Dedifferentiated amniotic fluid mesenchymal stem cell (primary cell): ENCODE measurements at regions not wholly inside any gene's neighbourhood (a gene's known extent, or its start where the extent isn't known, plus 50 kb on each side); places are given as distances from the start of the nearest gene placed in this dataset.
"Not testable (repeated sequence)": the region's sequence is repeated elsewhere in the genome, so short reads cannot be mapped to it uniquely, and the experiment has no call there.

Experiments
- DNase-seq: peaks from one replicate; pipeline ENCODE4 v3.0.0-alpha.2; 2016; ENCODE audit errors: extremely low spot score

DNA sequence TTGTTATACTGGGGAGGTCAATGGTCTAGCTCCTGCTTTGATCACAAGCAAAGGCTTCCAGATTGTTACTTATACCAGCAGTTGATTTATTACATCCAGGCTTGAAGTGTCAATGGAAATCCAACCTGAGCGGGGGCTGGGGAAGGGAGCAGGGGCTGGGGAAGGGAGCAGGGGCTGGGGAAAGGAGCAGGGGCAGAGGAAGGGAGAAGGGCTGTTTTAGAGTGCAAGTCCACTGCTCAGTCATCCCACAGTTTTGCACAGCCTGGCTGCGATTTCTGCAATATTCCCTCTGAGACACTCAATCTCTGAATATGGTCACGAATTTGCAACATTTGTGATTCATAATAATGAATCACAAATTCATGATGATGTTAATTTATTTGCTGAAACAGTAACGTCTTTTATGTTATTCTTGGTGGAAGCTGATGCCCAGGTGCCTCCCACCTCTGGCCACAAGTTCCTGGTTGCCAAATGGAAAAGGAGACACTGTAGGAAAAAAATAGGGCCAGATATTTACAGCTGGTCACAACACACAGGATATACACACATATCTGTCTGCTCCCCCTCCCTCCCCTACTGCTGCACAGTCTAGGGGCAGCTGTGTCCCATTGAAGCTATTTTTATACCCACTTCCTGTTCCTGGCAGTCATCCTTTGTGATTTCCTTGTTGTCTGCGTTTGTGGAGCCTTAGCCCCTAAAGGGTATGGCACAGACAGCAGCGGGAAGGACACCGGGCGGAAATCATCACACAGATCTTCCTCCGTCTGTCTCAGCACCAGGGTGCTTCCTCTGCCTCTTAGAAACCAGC, 325.1 kb downstream of the GADD45G start:
- DNase-seq: no peak

DNA sequence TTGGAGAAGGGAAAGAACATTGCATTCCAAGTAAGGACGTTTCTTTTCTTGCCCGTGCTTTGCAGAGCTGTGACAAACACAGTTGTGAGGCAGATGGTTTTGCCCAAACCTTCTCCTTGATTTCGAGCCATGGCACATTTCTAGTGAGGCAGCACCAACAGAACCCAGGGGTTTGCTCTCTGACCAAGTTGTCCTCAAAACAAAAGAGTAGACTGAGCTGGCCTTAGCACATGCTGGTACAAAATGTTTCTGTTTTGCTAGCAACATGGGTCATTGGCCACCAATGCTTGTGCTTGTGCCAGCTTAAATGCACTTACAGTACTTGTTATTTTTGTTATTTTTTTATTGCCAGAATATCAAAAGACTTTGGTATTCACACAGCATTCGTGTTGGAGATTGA, 328.8 kb downstream of the GADD45G start:
- DNase-seq: no peak

DNA sequence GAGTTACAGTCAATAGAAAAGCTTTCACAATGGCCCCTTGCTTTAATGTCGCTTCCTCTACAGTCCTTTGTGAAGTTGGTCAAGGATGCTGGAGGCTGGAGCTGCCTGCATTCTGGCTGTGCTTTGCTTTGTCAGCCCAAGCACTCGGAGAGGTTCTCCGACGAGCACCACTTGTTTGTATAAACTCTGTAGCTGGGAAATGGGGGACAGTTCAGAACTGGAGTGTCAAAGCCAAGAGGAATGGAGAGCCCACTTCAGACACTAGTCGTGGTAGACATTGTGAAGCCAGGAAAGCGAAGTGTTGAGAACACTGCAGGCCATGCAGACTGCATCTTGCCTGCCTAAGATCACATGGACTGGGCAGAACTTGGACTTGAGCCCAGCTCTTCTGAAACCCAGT, 330.3 kb downstream of the GADD45G start:
- DNase-seq: no peak

DNA sequence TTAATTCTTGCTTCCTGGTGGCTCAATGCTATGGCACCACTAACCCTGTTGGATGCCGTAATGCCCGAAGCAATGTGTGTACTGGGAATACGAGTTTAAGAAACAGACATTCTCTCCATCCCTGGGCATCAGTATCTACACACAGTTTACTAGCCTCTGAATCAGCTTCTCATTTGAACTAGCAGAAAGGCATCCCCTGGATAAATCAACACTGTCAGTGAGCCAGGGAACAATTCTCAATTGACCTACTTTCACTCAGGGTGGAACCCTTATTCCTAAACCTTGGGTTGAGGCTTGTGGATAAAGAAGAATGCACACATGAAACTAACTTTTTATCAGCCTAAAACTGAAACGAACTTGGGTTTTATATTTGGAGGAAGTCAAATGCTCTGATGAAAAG, 331.0 kb downstream of the GADD45G start:
- DNase-seq: no peak

DNA sequence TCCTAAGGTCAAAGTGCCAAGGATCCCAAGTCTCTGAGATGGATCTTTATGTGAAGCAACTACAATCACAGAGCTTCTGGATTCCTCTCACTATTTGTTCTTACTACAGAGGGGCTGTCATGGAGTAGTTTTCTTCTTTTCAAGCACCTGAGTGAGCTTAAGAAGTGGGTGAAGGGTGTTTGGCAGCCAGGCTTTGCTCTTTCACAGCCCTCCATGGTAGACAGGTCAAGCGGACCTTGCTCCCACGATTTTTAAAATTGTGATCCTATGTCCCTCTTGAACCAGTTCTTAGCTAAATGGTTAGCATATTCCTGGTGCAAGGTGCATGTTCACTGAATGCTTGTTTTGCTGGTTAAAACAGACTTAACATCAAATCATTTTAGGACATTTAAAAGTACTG, 332.2 kb downstream of the GADD45G start:
- no peak for DNase-seq

DNA sequence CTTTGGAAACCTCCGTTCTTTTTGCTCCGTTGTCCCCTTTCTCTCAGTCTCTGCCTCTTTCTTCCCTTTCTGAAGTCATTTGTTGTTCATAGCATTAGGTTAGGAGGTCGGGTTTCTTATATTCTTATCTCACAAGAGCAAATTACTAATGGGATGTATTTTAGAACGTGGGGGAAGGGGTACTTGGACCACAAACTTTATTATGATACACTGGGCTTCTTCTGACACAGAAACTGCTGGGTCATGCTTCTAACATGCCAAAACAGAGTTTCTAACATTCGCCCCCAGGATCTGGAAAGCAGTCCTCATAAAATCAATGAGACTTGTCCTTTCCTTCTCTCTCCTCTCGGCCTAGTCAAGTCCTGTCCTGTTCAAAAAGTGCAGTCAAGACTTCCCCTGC, 334.4 kb downstream of the GADD45G start:
- DNase-seq: no peak

DNA sequence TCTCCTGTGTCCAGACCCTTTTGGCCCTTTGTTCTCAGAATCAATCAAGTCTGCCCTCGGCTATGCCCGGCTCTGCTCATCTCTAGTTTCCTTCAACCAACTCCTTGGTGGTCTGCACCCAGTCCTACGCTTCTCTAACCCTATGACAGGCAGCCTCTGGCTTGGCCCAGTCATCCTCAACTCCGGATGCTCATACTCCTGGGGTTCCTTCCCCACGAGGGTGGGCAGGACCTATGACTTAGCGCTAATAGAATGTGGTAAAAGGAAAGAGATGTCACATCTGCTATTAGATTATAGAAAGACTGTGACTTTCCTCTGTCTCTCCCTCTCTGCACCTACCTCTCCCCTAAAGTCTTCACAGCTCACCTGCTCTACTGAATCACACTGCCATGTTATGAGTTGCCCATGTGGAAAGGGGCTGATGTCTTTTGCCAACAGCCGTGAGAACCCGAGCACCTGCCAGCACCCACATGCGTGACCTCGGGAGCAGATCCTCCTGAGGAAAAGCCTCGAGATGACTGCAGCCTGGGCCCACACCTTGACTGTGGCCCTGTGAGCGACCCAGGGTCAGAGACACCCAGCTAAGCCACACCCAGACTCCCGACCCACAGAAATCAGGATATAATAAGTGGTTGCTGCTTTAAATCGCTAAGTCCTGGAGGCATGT, 334.9 kb downstream of the GADD45G start:
- no peak for DNase-seq

DNA sequence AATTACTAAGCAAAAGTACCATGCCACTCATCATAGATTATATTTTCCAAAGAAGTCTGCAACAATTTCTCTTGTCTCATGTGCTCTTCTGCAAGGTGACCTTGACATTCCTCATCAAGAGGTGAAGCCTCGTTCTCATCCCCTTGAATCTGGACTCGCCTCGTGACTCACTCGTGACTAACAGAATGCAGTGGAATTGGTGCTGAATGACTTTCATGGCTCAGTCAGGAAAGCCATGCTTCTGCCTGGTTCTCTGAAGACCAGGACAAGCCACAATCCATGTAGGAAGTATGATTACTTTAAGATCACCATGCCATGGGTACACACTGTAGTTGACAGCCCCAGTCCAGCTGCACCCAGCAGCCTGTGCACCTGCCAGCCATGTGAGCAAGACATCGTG, 335.8 kb downstream of the GADD45G start:
- no peak for DNase-seq

DNA sequence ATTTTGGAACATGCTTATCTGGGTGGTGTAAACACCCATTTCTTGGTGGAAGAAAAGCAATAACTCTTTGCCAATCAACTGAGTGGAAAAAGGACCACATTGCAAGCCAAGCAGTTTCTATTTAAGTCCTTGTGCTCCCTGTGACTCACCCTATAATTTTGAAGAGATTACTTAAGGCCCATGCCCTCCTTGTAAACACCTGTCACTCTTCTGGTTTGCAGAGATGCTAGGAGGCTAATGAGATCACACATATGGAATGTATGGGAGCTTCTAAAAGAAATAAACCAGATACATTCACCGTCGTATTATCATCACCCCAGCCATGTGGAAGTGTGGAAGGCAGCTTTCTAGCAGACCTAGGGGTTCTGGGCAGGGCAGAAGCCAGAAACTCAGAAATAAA, 337.1 kb downstream of the GADD45G start:
- DNase-seq: no peak

DNA sequence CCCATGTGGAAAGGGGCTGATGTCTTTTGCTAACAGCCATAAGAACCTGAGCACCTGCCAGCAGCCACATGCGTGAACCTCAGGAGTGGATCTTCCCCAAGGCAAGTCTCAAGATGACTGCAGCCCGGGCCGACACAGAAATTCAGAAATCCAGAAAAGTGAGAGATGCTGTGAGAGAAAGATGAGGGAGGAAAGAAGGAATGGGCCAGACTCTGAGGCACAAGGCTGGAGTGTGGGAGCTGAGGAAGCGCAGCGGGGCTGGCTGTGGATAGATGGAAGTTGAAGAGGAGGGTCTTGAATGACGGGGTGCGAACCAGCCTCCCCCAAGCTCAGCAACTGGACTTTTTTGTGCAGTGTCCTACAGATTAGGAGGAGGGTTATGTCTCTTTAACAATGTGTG, 337.8 kb downstream of the GADD45G start:
- DNase-seq: no peak

DNA sequence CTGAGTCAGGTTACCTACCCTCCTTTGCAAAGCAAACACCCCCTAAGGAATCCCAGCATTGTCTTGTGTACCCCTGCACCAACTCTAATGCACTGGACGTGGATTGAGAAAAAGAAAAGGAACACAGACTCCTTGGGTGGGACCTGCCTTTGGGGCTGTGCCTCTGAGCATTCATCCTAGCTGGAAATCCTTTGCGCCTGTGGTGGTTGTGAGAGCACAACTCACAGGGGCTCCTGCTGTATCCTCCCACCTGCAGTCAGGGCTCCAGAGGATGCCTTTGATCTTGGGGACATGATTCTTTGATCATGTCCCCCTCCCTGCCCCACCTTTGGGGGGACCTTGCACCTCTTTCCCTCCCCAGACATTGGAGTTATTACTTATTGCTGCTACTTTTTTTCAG, 338.5 kb downstream of the GADD45G start:
- no peak for DNase-seq

DNA sequence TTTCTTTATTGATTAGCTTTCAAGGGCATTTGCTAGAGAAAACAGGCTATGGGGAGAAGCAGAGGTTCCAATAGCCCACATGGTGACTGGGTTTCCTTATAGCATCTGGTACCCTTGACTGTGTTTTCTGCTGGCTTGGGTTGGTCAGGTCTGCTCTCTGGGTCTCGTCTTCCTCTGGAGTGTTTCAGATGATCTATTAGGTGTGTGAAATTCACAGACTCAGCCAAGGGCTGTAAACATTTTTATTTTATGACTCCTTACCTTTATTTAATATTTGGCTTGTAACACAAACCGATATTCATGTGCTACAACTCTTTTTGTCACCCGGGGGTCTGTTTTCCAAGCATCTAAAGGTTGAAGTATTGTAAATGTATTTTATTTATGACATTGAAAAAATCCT, 338.9 kb downstream of the GADD45G start:
- DNase-seq: no peak

DNA sequence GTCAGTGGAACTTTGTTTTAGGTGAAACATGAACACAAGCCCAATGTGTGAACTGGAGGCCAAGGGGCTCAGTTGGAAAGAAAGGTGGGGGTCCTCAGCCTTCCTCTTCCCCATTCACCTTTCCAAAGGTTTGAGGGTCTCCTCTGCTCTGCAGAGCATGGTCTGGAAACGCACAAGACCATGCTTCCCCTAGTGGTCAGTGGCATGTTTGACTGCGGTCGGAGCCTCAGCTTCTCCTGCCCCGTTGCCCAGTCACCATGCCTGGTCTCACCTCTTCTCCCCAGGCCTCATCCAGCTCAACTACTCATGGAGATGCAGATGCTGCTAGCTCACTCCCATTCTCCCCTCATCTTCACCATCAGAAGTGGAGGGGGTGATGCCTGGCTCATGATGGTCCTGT, 340.3 kb downstream of the GADD45G start:
- no peak for DNase-seq

DNA sequence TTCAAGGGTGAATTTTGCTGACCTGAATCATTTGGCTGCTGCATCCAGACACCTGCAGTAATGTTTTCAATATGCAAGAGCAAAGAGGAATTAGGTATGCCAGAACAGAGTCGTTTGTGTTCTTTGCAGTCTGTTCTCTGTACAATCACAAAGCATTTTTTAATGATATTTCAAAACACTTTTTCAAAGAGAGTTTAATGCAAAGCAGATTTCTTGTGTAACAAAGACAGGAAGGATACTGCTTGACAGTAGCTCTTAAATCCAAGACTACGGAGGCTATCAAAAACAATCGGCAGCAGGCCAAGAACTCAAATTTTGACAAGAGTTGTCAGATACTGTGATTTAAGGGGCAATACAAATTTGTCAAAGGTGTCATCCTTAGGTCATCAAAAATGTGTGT, 341.9 kb downstream of the GADD45G start:
- DNase-seq: no peak

DNA sequence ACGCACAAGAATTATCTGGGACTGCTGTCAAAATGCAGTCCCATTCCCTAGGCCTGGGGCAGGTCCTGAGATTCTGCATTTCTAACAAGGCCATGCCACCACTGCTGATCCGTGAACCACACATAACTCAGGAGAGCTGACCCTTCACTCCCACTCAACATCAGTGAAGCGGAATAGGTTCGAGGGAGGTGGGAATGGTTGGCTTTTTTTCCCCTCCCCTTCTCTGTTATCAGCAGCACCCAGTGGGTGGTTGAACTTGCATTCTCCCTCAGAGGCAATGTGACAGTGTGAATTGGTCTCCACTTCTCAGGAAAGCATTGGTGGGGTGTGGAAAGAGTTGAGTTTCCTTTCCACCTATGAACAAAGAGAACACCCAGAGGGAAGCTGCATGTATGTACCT, 344.3 kb downstream of the GADD45G start:
- no peak for DNase-seq

DNA sequence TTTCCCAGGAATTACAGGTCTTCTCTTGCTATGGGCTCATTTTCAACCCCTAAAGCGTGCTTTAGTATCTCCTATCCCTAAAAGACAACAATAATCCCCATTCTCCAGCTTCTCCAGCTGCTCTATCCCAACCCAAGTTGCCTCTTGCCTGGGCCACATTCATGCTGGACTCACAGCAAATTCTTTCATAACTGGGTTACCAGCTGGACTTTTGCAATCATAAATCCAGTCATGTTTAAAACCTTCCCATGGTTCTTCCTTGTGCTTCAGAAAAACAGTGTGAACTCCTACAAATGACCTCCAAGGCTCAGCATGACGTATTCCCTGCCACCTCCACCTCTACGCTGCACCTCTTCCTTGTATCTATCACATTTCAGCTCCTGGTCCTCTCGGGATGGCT, 346.9 kb downstream of the GADD45G start:
- DNase-seq: no peak

DNA sequence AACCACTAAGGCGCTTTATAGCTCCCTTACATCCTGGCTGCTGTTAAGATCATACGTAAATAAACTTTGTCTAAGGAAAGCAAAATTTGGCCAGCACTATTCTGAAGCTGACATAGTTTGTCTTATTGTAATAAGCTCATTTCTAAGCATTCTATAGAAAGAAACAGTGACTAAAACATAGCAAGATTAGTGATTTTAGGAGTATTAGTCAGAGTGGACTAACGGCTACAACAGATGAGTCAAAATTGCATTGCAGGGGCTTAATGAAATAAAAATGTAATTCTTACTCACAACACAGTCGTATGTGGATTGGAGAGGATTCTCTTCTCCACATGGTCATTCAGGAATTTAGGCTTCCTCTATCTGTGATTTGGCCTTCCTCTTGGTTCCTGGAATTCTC, 347.6 kb downstream of the GADD45G start:
- DNase-seq: no peak

DNA sequence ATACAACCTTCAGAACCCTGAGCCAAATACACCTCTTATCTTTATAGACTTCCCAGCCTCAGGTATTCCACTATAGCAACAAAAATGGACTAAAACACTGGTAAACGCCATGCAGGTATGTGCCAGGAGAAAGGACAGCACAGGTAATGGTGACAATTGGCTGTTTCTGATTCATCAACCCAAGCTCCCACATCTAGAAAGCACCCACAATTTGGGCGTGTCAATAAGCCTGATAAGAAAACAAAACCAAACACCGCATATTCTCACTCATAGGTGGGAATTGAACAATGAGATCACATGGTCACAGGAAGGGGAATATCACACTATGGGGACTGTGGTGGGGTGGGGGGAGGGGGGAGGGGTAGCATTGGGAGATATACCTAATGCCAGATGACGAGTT, 348.5 kb downstream of the GADD45G start:
- DNase-seq: not testable (repeated sequence)

DNA sequence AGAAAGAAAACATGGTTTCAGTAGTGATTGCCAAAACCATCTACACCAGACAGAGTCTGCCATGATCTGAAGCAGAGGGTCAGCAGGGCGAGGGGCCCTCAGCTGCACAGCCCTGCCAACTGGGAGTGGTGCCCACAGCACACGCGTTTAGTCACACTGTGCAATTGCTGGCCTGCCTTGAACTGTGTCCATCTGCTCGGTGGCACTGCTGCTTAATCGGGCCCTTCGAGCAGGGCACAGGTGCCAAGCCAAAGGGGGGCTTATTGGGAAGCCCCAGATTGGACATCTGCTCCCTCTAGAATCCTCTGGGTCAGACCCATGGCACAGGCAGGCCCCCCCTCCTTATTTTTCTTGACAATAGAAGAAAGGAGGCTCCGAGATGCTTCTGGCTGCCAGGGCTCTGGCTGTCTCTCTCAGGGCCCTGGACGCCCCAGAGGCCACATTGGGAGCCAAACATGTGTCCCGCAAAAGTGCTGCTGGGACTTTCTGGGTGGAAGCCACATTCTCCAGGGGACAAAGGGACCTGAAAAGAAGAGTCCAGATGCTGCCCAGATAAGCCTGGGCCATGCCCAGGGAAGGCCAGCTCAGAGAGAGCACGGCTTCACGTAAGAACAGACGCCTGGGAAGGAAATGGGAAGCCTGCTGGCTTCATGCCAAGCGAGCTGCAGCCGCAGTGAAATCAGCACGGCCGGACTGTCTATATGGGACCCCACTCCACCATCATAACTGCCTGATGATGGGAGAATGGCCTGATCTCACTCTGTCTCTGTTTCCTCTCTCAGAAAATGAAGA, 349.2 kb downstream of the GADD45G start:
- no peak for DNase-seq

DNA sequence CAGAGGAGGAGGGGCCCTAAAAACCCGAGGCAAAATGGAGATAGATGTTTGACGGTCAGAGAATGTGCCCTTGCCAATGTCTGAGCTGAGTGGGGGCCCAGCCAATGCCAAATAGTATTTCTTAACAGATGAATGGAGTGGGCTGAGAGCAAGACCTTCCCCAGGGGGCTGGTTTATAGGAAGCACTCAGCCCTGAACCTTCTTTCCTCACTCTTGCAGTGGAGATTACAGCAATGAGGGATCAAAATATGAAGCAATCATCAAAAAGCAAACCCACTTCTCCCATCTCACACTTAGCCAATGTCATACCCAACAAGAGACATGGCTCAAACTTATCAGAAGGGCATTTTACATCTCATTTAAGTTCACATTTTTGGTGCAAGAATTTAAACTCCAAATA, 350.3 kb downstream of the GADD45G start:
- DNase-seq: no peak

DNA sequence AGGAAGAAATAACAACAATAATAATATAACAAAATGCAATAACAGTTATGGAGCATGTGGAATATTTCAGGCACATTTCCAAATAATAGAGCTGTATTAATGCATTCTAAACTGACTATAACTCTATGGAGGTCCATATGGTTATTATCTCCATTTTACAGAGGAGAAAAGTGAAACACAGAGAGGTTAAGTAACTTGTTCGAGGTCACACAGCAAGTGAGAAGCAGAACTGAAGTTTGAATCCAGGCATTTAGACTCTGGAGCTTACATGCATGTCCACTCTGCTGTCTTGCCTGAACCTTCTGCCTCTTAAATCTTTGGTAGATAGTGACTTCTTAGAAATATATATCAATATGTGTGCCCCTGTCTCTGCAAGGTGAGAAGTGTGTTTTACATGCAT, 350.8 kb downstream of the GADD45G start:
- DNase-seq: no peak

DNA sequence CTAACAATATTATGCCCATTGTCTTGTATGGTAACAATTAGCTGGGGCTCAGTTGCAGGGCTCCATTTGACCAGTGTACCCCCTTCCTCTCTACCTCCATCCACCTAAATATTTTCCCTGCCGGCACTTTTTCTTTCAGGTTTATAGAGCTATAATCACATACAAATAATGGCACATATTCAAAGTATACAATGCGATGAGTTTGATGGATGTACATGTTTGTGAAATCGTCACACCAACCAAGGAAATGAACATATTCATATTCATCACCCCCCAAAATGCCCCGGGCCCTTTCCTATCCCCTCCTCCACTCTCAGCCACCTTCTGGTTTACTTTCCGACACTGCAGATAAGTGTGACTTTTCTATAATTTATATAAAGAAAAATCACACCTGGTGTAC, 351.5 kb downstream of the GADD45G start:
- no peak for DNase-seq

DNA sequence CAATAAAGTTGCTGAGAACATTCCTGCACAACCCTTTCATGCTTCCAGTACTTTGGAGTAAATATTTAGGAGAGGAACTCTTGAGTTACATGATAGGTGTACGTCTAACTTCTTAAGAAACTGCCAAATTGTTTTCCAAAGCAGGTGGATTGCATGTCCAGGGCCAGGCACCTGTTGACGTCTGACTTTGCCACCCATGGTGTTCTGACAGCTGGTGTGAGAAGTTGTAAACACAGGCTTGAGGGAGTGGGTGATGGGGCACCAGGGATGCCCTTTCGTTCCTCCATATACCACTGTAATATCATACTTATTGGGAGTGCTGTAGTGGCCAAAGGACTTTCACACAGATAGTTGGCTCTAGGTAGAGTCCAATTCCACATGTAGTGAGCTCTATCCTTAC, 352.1 kb downstream of the GADD45G start:
- DNase-seq: no peak
